Omental fat pad (tissue), 3 donors: ENCODE measurements at regions not wholly inside any gene's neighbourhood (a gene's known extent, or its start where the extent isn't known, plus 50 kb on each side); places are given as distances from the start of the nearest gene placed in this dataset.
A peak's percentile ranks its signal among the peaks of the same experiment; 100 is the strongest.
"Not testable (repeated sequence)": the region's sequence is repeated elsewhere in the genome, so short reads cannot be mapped to it uniquely, and the experiment has no call there.

ENCODE experiments used
- ATAC-seq: fragments of 150-250 bp; one replicate; pipeline ENCODE4 v1.9.1; 2016; ENCODE audit warnings: mild to moderate bottlenecking, moderate library complexity; ENCODE audit not compliant: low FRiP score
- DNase-seq: peaks from one replicate; pipeline ENCODE4 v3.0.0-alpha.2; 2019; ENCODE audit warnings: low spot score
- CTCF ChIP-seq, 3 donors: fragments of 450-650 bp; IDR thresholded peaks; one replicate each; pipeline ENCODE4 v1.5.1; 2016 to 2017; ENCODE audit warnings: antibody characterized with exemption in 3 of 3, mild to moderate bottlenecking in 3 of 3, moderate library complexity in 2 of 3

- not testable (repeated sequence) for DNase-seq
Measured at GRCh38 chr10:59975918-59976317, 69.6 kb upstream of the CCDC6 start.

GRCh38 chr10:59971915-59972314 lies 65.6 kb upstream of the CCDC6 start:
- DNase-seq (no peak), ATAC-seq (peak; percentile 62)
- TF ChIP-seq CTCF (IDR thresholded peaks at IDR 0.05), result no peak

More at GRCh38 chr10:59975918-59976317, 69.6 kb upstream of the CCDC6 start:
- not testable (repeated sequence) for ATAC-seq

- no peak for TF ChIP-seq CTCF (IDR thresholded peaks at IDR 0.05)
- ATAC-seq (no peak), DNase-seq (no peak)
Measured at GRCh38 chr10:59970396-59971368, 64.3 kb upstream of the CCDC6 start.

GRCh38 chr10:59968705-59969104 lies 62.3 kb upstream of the CCDC6 start:
- DNase-seq, result no peak
- ATAC-seq, result no peak
- TF ChIP-seq CTCF (IDR thresholded peaks at IDR 0.05), result no peak

- DNase-seq (no peak), ATAC-seq (no peak)
- no peak for TF ChIP-seq CTCF (IDR thresholded peaks at IDR 0.05)
Measured at GRCh38 chr10:59967079-59967478, 60.7 kb upstream of the CCDC6 start.

GRCh38 chr10:59965899-59966650 lies 59.7 kb upstream of the CCDC6 start:
- no peak for TF ChIP-seq CTCF (IDR thresholded peaks at IDR 0.05)
- ATAC-seq (no peak), DNase-seq (no peak)

GRCh38 chr10:59962756-59963155 lies 56.4 kb upstream of the CCDC6 start:
- TF ChIP-seq CTCF (IDR thresholded peaks at IDR 0.05), result no peak
- DNase-seq (no peak), ATAC-seq (no peak)
